GM19397 (cell line): ENCODE measurements at regions not wholly inside any gene's neighbourhood (a gene's known extent, or its start where the extent isn't known, plus 50 kb on each side); places are given as distances from the start of the nearest gene placed in this dataset.
"Not testable (repeated sequence)": the region's sequence is repeated elsewhere in the genome, so short reads cannot be mapped to it uniquely, and the experiment has no call there.

ENCODE experiments used
- ATAC-seq: cut with Tn5 transposase; IDR thresholded peaks from one replicate; pipeline ENCODE4 v1.9.1; 2021; ENCODE audit warnings: mild to moderate bottlenecking, moderate library complexity; ENCODE audit not compliant: unreplicated experiment

GRCh38 chr12:92062539-92063493, 82.8 kb downstream of the BTG1 start:
- no peak for ATAC-seq

DNA sequence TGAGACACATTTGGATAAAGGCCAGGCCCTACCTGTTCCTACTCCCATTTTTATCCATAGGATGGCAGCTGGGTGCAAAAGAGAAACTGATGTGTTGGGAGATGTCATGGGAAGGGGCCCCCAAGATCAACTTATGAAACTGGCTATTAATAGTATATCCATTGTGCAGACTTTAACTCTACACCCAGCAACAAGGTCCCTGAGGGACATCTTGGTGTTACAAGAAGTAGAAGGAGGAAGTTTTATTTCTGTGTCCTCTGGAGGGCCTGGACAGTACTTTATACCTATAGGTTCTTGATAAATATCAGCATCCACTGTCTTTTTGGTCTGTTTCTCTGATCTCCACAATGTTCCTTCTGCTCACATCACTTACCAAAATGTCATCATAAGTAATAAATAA, 84.6 kb downstream of the BTG1 start:
- no peak for ATAC-seq

GRCh38 chr12:92059960-92060359, 85.7 kb downstream of the BTG1 start:
- ATAC-seq: no peak

- ATAC-seq: no peak
Measured at GRCh38 chr12:92058664-92059063, 87.0 kb downstream of the BTG1 start.

- ATAC-seq: not testable (repeated sequence)
Measured at GRCh38 chr12:92056756-92057155, 88.9 kb downstream of the BTG1 start.

DNA sequence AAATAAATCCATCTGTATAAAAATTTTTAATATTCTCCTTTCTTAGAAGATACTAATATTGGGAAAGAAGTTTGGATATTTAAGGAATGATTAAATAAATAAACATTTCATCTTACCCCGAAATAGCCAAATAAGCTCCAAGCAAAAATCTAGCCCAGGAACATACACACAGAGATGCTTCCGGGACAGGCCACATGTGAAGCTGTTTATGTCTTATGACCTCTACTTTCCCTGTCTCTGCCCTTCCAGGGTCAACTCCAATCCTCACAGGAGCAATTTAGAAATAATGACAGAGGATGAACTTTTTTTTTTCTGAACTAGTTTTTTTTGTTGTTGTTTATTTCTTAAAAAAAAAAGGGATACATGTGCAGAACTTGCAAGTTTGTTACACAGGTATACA, 89.4 kb downstream of the BTG1 start:
- no peak for ATAC-seq

DNA sequence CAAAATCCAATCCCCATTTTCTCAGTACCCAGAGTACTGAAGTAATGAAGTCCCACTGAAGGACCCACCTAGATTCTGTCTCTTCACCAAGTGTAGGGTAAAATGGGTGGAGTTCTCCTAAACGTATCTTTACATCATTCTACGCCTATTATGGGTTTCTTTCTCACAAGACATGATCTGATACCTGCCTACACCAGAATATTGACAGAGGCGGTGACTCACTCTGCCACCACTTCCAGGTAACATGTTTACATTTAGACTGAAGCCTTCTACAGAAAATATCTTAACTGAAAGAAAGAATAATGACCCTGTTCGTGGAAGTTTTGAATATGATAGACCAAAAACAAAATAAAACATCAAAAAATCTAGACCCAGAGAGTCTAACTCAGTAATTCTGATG, 89.8 kb downstream of the BTG1 start:
- no peak for ATAC-seq

DNA sequence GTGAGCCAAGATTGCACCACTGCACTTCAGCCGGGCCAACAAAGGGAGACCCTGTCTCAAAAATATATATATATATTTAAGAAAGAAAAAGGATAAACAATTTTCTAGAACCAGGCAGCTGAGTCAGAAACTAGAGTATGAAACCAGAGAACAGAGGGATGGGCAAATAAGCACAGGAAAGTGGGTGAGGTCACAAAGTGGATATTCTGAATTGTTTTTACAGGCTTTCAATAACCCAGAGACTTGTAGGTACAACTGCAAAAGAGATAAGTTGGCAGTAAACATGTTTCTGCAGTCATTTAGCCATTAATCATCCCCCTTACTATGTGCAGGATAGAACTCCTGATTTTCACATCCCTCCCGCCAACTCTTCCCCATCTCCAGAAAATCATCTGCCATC, 94.2 kb downstream of the BTG1 start:
- ATAC-seq: no peak

- peak; percentile 81 for ATAC-seq
Measured at GRCh38 chr12:92049403-92049802, 96.2 kb downstream of the BTG1 start.

- no peak for ATAC-seq
Measured at GRCh38 chr12:92047393-92047826, 98.2 kb downstream of the BTG1 start.

DNA sequence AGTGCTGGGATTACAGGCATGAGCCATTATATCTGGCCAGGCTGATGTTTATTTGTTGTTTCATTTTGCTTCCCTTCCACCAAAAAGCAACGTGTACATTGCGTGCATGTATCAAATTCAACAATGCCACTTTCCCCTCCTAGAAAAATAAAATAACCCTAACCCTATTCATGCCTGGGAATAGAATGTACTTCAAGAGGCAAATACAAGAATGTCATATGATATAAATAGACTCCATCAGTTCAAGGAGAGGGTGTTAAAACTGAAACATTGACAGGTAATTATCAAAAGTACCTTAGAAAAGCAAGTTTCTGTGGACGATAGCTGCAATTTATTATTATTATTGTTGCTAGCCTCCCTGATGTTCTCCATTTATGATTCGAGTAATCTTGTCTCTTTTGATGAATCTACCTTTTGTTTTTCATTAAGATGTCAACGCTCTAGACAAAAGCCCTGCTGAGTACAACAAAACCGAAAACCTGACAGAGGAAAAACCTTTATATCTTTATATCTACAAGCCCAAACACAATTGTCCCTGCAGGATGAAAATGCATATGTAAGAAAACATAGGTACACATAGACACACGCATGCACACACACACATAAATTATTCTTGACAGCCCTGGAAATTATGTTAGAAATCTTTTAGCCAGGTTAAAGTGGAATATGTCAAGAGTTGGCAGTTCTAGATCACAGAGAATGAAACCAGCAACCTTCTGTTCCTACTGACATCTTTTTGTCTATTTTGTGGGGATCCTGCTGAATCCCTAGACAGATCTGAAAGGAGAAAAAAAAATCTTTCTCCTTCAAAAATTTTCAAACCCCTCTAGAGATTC, 98.9 kb downstream of the BTG1 start:
- ATAC-seq: no peak

GRCh38 chr12:92045852-92046251, 99.8 kb downstream of the BTG1 start:
- ATAC-seq: no peak

GRCh38 chr12:92044435-92044834, 101.2 kb downstream of the BTG1 start:
- no peak for ATAC-seq

GRCh38 chr12:92042791-92043531, 102.7 kb downstream of the BTG1 start:
- ATAC-seq: no peak

- no peak for ATAC-seq
Measured at GRCh38 chr12:92041742-92042141, 103.9 kb downstream of the BTG1 start.

DNA sequence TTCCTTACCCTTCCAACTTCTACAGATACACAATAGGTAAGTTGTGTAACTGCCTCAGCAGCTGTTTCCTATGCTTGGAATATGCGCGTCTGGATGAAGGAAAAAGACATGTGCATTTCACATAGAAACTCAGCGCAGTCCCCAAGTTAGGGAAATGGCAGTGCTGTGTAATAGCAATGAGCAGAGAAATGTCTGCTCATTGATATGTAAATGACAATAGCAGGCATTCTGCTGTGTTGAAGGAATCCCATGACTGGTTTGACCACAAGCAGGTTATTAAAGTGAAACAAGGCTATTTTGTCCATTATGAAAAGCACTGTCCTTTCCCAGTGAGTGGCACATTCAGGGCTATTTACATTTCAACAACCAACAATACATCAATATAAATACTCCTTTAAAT, 106.6 kb downstream of the BTG1 start:
- no peak for ATAC-seq

DNA sequence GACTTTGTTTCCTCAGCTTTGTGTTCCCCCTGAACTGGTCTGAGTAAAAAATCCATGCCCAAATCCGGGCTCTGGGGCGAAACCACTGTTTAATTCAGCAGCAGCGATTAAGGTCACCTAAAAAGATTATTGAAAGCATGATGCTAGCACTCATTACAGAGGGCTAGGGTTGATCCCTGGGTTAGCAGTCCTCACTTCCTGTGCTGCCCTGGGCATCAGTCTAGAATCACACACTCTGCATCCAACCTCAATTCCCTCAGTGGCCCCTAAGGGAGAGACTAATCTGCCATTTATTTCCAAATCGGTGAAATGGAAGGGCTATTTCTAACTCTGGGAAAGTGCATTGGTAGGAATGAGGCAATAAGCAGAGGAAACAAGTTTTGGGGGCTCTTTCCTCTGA, 107.2 kb downstream of the BTG1 start:
- ATAC-seq: no peak

DNA sequence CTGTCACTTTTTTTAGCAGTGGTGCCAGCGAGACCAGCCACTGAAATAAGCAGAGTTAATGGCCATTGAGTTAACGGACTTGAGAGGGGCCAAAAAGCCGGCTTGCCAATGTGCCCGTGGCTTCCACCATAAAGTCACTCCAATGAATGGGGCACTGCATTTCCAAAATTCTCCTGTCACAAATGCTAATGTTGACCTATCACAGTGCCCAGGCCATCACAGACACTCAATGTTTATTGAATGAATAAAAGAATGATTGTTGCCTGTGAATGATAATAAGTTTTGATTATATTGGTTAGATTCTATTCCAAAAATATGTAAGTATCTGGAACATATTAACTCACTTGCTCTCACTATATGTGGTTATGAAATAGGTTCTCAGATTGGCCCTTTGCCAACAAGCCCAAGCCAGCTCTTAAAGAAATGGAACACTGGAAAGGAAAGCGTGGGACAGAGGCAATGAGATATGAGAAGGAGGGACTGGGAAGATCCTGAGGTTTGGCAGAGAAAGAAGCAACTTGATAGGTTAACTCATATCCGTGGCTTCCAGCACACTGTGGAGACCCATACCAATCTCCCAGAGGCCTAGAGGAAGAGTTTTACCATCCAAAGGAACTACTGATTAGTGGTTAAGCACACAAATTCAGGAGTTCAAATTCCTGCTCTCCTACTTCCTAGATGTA, 108.7 kb downstream of the BTG1 start:
- ATAC-seq: no peak

- no peak for ATAC-seq
Measured at GRCh38 chr12:92036061-92036620, 109.5 kb downstream of the BTG1 start.

GRCh38 chr12:92035477-92035876, 110.2 kb downstream of the BTG1 start:
- ATAC-seq: no peak
